ENCODE measurements at regions not wholly inside any gene's neighbourhood (a gene's known extent, or its start where the extent isn't known, plus 50 kb on each side); places are given as distances from the start of the nearest gene placed in this dataset.

DNA sequence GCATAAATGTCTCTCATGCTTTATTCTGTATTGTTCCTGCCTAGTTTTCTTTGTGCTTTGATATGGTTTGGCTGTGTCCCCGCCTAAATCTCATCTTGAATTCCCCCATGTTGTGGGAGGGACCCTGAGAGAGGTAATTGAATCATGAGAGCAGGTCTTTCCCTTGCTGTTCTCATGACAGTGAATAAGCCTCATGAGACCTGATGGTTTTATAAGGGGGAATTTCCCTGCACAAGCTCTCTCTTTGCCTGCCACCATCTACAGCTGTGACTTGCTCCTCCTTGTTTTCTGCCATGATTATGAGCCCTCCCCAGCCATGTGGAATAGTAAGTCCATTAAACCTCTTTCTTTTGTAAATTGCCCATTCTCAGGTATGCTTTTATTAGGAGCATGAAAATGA, 1596.6 kb downstream of the SI start:
- TF ChIP-seq, protein P1, sequence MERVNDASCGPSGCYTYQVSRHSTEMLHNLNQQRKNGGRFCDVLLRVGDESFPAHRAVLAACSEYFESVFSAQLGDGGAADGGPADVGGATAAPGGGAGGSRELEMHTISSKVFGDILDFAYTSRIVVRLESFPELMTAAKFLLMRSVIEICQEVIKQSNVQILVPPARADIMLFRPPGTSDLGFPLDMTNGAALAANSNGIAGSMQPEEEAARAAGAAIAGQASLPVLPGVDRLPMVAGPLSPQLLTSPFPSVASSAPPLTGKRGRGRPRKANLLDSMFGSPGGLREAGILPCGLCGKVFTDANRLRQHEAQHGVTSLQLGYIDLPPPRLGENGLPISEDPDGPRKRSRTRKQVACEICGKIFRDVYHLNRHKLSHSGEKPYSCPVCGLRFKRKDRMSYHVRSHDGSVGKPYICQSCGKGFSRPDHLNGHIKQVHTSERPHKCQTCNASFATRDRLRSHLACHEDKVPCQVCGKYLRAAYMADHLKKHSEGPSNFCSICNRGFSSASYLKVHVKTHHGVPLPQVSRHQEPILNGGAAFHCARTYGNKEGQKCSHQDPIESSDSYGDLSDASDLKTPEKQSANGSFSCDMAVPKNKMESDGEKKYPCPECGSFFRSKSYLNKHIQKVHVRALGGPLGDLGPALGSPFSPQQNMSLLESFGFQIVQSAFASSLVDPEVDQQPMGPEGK (CRISPR knock-in tag; IDR thresholded peaks at IDR 0.05; ENCODE audit: borderline replicate concordance), result no peak
- TF ChIP-seq ZNF70 (CRISPR knock-in tag; IDR thresholded peaks at IDR 0.05) (no peak), RARB (CRISPR knock-in tag; IDR thresholded peaks at IDR 0.05) (no peak), OSR1 (CRISPR knock-in tag; IDR thresholded peaks at IDR 0.05) (no peak), TOX (CRISPR knock-in tag; IDR thresholded peaks at IDR 0.05; ENCODE audit: borderline replicate concordance) (no peak)
